Neuronal stem cell (in vitro differentiated cells): ENCODE measurements at regions not wholly inside any gene's neighbourhood (a gene's known extent, or its start where the extent isn't known, plus 50 kb on each side); places are given as distances from the start of the nearest gene placed in this dataset.
A peak's percentile ranks its signal among the peaks of the same experiment; 100 is the strongest.
"Not testable (repeated sequence)": the region's sequence is repeated elsewhere in the genome, so short reads cannot be mapped to it uniquely, and the experiment has no call there.

Source experiments
- DNase-seq: peaks from one replicate; pipeline ENCODE4 v3.0.0-alpha.2; 2013; ENCODE audit warnings: low spot score
- H2AFZ ChIP-seq: one replicate; pipeline ENCODE4 v1.6.1; 2013; ENCODE audit warnings: mild to moderate bottlenecking, low read length, inconsistent platforms
- H2AK5ac ChIP-seq: 2 replicates; pipeline ENCODE4 v1.6.1; 2013; ENCODE audit warnings: low read depth, mild to moderate bottlenecking, inconsistent platforms, low read length, moderate library complexity, mixed read lengths
- H2BK120ac ChIP-seq: 2 replicates; pipeline ENCODE4 v1.6.1; 2013; ENCODE audit warnings: low read depth, mild to moderate bottlenecking, inconsistent platforms, low read length, moderate library complexity, mixed read lengths
- H2BK12ac ChIP-seq: one replicate; pipeline ENCODE4 v1.6.1; 2013; ENCODE audit warnings: low read length, inconsistent platforms
- H2BK15ac ChIP-seq: 2 replicates; pipeline ENCODE4 v1.6.1; 2013; ENCODE audit warnings: mild to moderate bottlenecking, low read length, inconsistent platforms, mixed read lengths
- H2BK5ac ChIP-seq: one replicate; pipeline ENCODE4 v1.6.1; 2013; ENCODE audit warnings: inconsistent platforms, mild to moderate bottlenecking, low read length, moderate library complexity
- H3K14ac ChIP-seq: one replicate; pipeline ENCODE4 v1.6.1; 2013; ENCODE audit warnings: low read length, inconsistent platforms
- H3K18ac ChIP-seq: 2 replicates; pipeline ENCODE4 v1.6.1; 2013; ENCODE audit warnings: low read length, inconsistent platforms
- H3K23ac ChIP-seq: 2 replicates; pipeline ENCODE4 v1.6.1; 2013; ENCODE audit warnings: low read depth, mild to moderate bottlenecking, mixed read lengths, low read length, inconsistent platforms; ENCODE audit not compliant: poor library complexity
- H3K27ac ChIP-seq: replicated peaks from 3 replicates; pipeline ENCODE4 v1.5.1; 2013; ENCODE audit warnings: low read length, inconsistent platforms
- H3K27me3 ChIP-seq, 3 experiments: 2 replicates each; pipeline ENCODE4 v1.6.1; 2013; ENCODE audit warnings: low read length in 3 of 3, mild to moderate bottlenecking in 2 of 3, inconsistent platforms in 1 of 3, low read depth in 1 of 3, mixed read lengths in 1 of 3, moderate library complexity in 1 of 3; ENCODE audit not compliant: control insufficient read depth in 3 of 3, insufficient read depth in 3 of 3
- H3K36me3 ChIP-seq, 2 donors: replicated peaks in 1 of 2; 2 replicates each; pipeline ENCODE4 v1.6.1; 2013; ENCODE audit warnings: low read length in 2 of 2; ENCODE audit not compliant: control insufficient read depth in 2 of 2, insufficient read depth in 2 of 2
- H3K4ac ChIP-seq: 2 replicates; pipeline ENCODE4 v1.6.1; 2013; ENCODE audit warnings: inconsistent platforms, mild to moderate bottlenecking, low read length, moderate library complexity
- H3K4me1 ChIP-seq, 2 donors: 1 replicate in 1 of 2; 2 replicates in 1 of 2; pipeline ENCODE4 v1.6.1; 2013; ENCODE audit warnings: low read length in 2 of 2, low read depth in 1 of 2; ENCODE audit not compliant: control insufficient read depth in 2 of 2, insufficient read depth in 1 of 2
- H3K4me2 ChIP-seq: one replicate; pipeline ENCODE4 v1.6.1; 2013; ENCODE audit warnings: mild to moderate bottlenecking, low read length, inconsistent platforms; ENCODE audit not compliant: insufficient read depth, poor library complexity, severe bottlenecking
- H3K4me3 ChIP-seq, 2 donors: 2 replicates each; pipeline ENCODE4 v1.5.1; 2013; ENCODE audit warnings: low read length in 2 of 2, mild to moderate bottlenecking in 2 of 2, inconsistent platforms in 1 of 2, moderate library complexity in 1 of 2
- H3K79me1 ChIP-seq: one replicate; pipeline ENCODE4 v1.6.1; 2013; ENCODE audit warnings: low read depth, mild to moderate bottlenecking, inconsistent platforms, low read length, moderate library complexity
- H3K9ac ChIP-seq: one replicate; pipeline ENCODE4 v1.6.1; 2013; ENCODE audit warnings: mild to moderate bottlenecking, low read depth, low read length, inconsistent platforms; ENCODE audit not compliant: poor library complexity
- H3K9me3 ChIP-seq, 2 donors: replicated peaks in 1 of 2; 2 replicates each; pipeline versions ENCODE3 to v1.6.1; 2013; ENCODE audit warnings: low read length in 2 of 2, mild to moderate bottlenecking in 2 of 2, inconsistent platforms in 1 of 2, low read depth in 1 of 2, mixed read lengths in 1 of 2, moderate library complexity in 1 of 2; ENCODE audit not compliant: control insufficient read depth in 2 of 2, insufficient read depth in 1 of 2
- H4K8ac ChIP-seq: one replicate; pipeline ENCODE4 v1.6.1; 2013; ENCODE audit warnings: low read depth, mild to moderate bottlenecking, inconsistent platforms, low read length, moderate library complexity
- H4K91ac ChIP-seq: one replicate; pipeline ENCODE4 v1.6.1; 2013; ENCODE audit warnings: low read length, low read depth, mild to moderate bottlenecking, inconsistent platforms; ENCODE audit not compliant: poor library complexity
- WGBS, 2 donors: extraction: QIAGEN DNeasy Blood & Tissue Kit; methylation state at CpG; one replicate each; pipeline ENCODE4 v1.1.7; 2013; ENCODE audit warnings: missing lambda C conversion rate in 2 of 2, mixed read lengths in 1 of 2; ENCODE audit not compliant: insufficient read length in 2 of 2, insufficient replicate concordance in 1 of 2; ENCODE audit errors: extremely low coverage in 2 of 2; 5-methylcytosine and 5-hydroxymethylcytosine counted together

DNA sequence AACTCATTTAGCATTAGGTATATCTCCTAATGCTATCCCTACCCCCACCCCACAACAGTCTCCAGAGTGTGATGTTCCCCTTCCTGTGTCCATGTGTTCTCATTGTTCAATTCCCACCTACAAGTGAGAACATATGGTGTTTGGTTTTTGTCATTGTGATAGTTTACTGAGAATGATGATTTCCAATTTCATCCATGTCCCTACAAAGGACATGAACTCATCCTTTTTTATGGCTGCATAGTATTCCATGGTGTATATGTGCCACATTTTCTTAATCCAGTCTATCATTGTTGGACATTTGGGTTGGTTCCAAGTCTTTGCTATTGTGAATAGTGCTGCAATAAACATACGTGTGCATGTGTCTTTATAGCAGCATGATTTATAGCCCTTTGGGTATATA, 389.8 kb downstream of the MAGEE1 start:
- H3K79me1 ChIP-seq, H2BK5ac ChIP-seq, H3K14ac ChIP-seq, H3K9me3 ChIP-seq, H3K4ac ChIP-seq, H3K4me2 ChIP-seq, H2AK5ac ChIP-seq, H3K9ac ChIP-seq, H2BK15ac ChIP-seq, H4K8ac ChIP-seq, H2BK12ac ChIP-seq, H2BK120ac ChIP-seq, H3K18ac ChIP-seq, H3K27me3 ChIP-seq, H3K23ac ChIP-seq, DNase-seq, H2AFZ ChIP-seq, H4K91ac ChIP-seq, H3K36me3 ChIP-seq, H3K27ac ChIP-seq, H3K4me3 ChIP-seq, H3K4me1 ChIP-seq: not testable (repeated sequence)
- no CpG with 5 or more reads among the region's 1 CpG for WGBS, 2 donors

- no peak overlapping the region for H3K4me2 ChIP-seq
- no peaks in the 10 kb centered on the region for H3K27me3 ChIP-seq
- H3K79me1 ChIP-seq: no peaks in the 10 kb centered on the region
- H3K4ac ChIP-seq: no peak overlapping the region
- H3K9ac ChIP-seq: no peak overlapping the region
- no peaks in the 10 kb centered on the region for H3K9me3 ChIP-seq
- no peak overlapping the region for H3K27ac ChIP-seq
- no peaks in the 10 kb centered on the region for H3K4me1 ChIP-seq
- no peak overlapping the region for H2BK15ac ChIP-seq
- H2BK120ac ChIP-seq: no peak overlapping the region
- H2AFZ ChIP-seq: no peak overlapping the region
- H3K23ac ChIP-seq: no peak overlapping the region
- no peak overlapping the region for H4K91ac ChIP-seq
- no peak for DNase-seq
- H2BK12ac ChIP-seq: no peak overlapping the region
- no peak overlapping the region for H3K14ac ChIP-seq
- no peak overlapping the region for H4K8ac ChIP-seq
- no peak overlapping the region for H3K4me3 ChIP-seq
- H2BK5ac ChIP-seq: no peak overlapping the region
- H2AK5ac ChIP-seq: no peak overlapping the region
- H3K36me3 ChIP-seq: no peaks in the 10 kb centered on the region
- no peak overlapping the region for H3K18ac ChIP-seq
- WGBS, 2 donors: no CpG with 5 or more reads among the region's 1 CpG
These were observed 393.8 kb downstream of the MAGEE1 start for GRCh38 chrX:76821276-76821675.

DNA sequence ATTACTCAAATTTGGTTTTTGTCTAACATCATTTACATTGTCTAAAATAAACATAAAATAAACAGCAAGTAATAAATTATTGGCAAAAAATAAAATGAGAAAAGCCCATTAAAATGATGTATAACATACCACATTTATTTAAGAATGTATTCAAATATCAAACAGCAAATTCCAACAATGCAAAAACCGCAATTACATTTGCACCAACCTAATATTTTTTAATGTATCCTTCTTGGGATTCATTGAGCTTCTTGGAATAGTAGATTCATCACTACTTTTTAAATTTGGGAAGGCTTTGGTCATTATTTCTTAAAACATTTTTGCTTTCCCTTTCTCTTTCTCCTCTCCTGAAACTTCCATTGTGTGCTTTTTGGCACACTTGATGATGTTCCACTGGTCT, 400.2 kb downstream of the MAGEE1 start:
- Histone ChIP-seq H3K4me3 (no peak overlapping the region), H2BK120ac (no peak overlapping the region), H2AFZ (no peak overlapping the region), H3K27ac (no peak overlapping the region), H2BK12ac (no peak overlapping the region), H4K8ac (no peak overlapping the region), H3K9ac (no peak overlapping the region), H3K36me3 (no peaks in the 10 kb centered on the region), H3K9me3 (no peaks in the 10 kb centered on the region), H3K4me1 (no peaks in the 10 kb centered on the region), H3K23ac (no peak overlapping the region), H2BK15ac (no peak overlapping the region), H3K14ac (no peak overlapping the region), H3K18ac (no peak overlapping the region), H4K91ac (no peak overlapping the region), H3K4me2 (no peak overlapping the region), H3K27me3 (no peaks in the 10 kb centered on the region), H2BK5ac (no peak overlapping the region), H3K4ac (no peak overlapping the region), H3K79me1 (no peaks in the 10 kb centered on the region), H2AK5ac (no peak overlapping the region)
- WGBS, 2 donors: no CpG with 5 or more reads among the region's 1 CpG
- DNase-seq: no peak

GRCh38 chrX:76840902-76841301, 413.4 kb downstream of the MAGEE1 start:
- DNase-seq: peak; percentile 3
- not testable (repeated sequence) for H3K27ac ChIP-seq, H3K18ac ChIP-seq, H3K14ac ChIP-seq, H3K4me3 ChIP-seq, H4K91ac ChIP-seq, H2BK120ac ChIP-seq, H3K27me3 ChIP-seq, H3K4me1 ChIP-seq, H2AFZ ChIP-seq, H3K79me1 ChIP-seq, H3K23ac ChIP-seq, H3K4me2 ChIP-seq, H4K8ac ChIP-seq, H3K36me3 ChIP-seq, H2BK12ac ChIP-seq, H3K4ac ChIP-seq, H2BK15ac ChIP-seq, H2BK5ac ChIP-seq, H3K9me3 ChIP-seq, H2AK5ac ChIP-seq, H3K9ac ChIP-seq
- WGBS, 2 donors: no CpG with 5 or more reads among the region's 16 CpGs
